MM.1S (cell line): ENCODE measurements at regions not wholly inside any gene's neighbourhood (a gene's known extent, or its start where the extent isn't known, plus 50 kb on each side); places are given as distances from the start of the nearest gene placed in this dataset.

ENCODE experiments used
- EZH2 ChIP-seq: fragments of 300-600 bp; sonication (generic); optimal IDR thresholded peaks from 2 replicates; pipeline ENCODE3; 2017; ENCODE audit warnings: low read depth, mild to moderate bottlenecking, antibody characterized with exemption, low read length, mixed read lengths
- TF ChIP-seq, protein P1 (sequence below): fragments of 300-600 bp; sonication (generic); IDR thresholded peaks from 2 replicates; pipeline ENCODE4 v1.5.1; 2016; ENCODE audit warnings: antibody characterized with exemption, low read length, mixed read lengths

DNA sequence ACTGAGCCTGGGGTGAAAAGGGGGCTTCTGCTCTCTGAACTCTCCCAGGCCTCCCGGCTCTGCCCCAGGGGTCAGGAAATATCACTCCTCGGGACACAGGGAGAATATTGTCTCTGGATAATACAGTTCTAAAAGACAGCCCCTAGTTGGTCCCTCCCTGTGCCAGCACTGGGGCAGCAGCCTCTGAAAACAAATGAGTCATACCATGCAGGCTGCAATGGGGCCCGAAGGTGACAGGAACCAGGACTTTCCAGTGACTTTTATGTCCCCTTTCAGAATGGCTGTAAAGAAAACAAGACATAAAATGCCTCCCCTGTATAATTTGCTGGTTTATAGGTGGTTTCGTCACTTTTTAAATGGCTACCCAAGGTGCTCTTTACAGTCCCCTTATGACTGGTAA, 360.0 kb downstream of the NPHP4 start:
- TF ChIP-seq, protein P1, sequence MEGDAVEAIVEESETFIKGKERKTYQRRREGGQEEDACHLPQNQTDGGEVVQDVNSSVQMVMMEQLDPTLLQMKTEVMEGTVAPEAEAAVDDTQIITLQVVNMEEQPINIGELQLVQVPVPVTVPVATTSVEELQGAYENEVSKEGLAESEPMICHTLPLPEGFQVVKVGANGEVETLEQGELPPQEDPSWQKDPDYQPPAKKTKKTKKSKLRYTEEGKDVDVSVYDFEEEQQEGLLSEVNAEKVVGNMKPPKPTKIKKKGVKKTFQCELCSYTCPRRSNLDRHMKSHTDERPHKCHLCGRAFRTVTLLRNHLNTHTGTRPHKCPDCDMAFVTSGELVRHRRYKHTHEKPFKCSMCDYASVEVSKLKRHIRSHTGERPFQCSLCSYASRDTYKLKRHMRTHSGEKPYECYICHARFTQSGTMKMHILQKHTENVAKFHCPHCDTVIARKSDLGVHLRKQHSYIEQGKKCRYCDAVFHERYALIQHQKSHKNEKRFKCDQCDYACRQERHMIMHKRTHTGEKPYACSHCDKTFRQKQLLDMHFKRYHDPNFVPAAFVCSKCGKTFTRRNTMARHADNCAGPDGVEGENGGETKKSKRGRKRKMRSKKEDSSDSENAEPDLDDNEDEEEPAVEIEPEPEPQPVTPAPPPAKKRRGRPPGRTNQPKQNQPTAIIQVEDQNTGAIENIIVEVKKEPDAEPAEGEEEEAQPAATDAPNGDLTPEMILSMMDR: no peak
- no peak for TF ChIP-seq EZH2
